HG03442 (cell line): ENCODE measurements at regions not wholly inside any gene's neighbourhood (a gene's known extent, or its start where the extent isn't known, plus 50 kb on each side); places are given as distances from the start of the nearest gene placed in this dataset.

Experiments
- ATAC-seq: cut with Tn5 transposase; IDR thresholded peaks from one replicate; pipeline ENCODE4 v1.9.1; 2021; ENCODE audit warnings: mild to moderate bottlenecking, moderate library complexity; ENCODE audit not compliant: unreplicated experiment

DNA sequence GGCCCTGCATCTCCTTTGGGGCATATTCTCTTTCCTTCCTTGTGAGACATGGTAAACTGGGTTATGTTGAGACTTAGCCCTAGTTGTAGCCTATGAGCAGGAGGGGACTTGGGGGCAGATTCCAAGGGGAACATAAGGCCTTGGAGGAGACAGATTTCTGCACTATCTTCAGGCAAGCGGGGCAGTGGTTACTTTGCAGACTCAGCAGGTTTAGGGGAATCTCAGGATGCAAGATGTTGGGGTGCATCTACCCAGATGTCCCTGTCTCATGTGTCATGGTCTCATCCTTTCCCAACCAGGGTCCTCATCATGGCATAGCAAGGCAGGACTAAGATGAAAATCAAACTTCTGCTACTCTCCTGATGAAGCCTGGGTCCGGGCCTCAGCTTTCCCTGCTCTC, 58.6 kb upstream of the PTPRT start:
- no peak for ATAC-seq

- no peak for ATAC-seq
Observed at GRCh38 chr20:43247361-43247760, 57.7 kb upstream of the PTPRT start.

DNA sequence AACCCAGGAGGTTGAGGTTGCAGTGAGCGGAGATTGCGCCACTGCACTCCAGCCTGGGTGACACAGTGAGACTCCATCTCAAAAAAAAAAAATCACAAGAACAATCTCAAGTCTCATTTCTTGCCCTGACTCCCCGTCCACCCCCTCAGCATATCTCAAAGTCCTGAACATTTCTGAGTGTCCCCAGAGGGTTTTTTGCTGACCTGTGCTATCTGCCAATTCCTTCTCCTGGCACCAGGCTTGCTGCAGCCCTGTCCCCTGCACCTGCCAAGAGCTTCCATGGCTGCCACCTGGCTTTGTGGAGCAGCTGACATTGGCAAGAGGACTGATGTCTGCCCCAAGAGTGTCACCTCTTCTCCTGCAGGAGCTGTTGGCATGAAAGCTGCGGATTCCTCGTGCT, 54.9 kb upstream of the PTPRT start:
- ATAC-seq, result no peak

- ATAC-seq, result no peak
Observed at GRCh38 chr20:43243672-43244269, 54.1 kb upstream of the PTPRT start.

GRCh38 chr20:43241057-43241702, 51.5 kb upstream of the PTPRT start:
- no peak for ATAC-seq
